HCT116 (cell line): ENCODE measurements at regions not wholly inside any gene's neighbourhood (a gene's known extent, or its start where the extent isn't known, plus 50 kb on each side); places are given as distances from the start of the nearest gene placed in this dataset.

Source experiments
- MAX ChIP-seq: IDR thresholded peaks from 2 replicates; pipeline ENCODE4 v1.6.1; 2012
- RAD21 ChIP-seq: IDR thresholded peaks from 2 replicates; pipeline ENCODE4 v1.6.1; 2012; ENCODE audit warnings: low read depth, mild to moderate bottlenecking
- SIN3A ChIP-seq: IDR thresholded peaks from 2 replicates; pipeline ENCODE4 v1.6.1; 2012; ENCODE audit warnings: low read depth
- ZFX ChIP-seq: fragments of 450-650 bp; IDR thresholded peaks from 2 replicates; pipeline ENCODE4 v1.6.1; 2017
- TF ChIP-seq, protein P1 (sequence below): IDR thresholded peaks from 2 replicates; pipeline ENCODE4 v1.6.1; 2012

DNA sequence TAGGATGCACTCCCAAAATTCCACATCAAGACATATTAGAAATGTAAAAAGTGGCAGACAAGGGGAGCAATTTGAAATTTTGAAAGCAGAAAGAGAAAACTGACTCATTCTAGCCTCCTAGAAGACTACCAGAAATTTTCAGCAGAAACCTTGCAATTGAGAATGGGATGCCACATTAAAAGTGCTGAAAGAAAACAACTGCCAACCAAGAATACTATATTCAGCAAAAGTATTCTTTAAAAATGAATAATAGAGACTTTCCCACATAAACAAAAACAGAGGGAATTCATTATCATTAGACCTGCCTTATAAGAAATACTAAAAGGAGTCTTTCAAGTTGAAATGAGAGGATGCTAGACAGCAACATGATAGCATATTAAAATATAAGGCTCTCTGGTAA is 78.3 kb upstream of the HTR2A start:
- TF ChIP-seq, protein P1, sequence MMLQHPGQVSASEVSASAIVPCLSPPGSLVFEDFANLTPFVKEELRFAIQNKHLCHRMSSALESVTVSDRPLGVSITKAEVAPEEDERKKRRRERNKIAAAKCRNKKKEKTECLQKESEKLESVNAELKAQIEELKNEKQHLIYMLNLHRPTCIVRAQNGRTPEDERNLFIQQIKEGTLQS = no peak
- TF ChIP-seq RAD21 (no peak), ZFX (no peak), MAX (no peak), SIN3A (no peak)
